GM23338 (cell line): ENCODE measurements at regions not wholly inside any gene's neighbourhood (a gene's known extent, or its start where the extent isn't known, plus 50 kb on each side); places are given as distances from the start of the nearest gene placed in this dataset.
A peak's percentile ranks its signal among the peaks of the same experiment; 100 is the strongest.

Source experiments
- ATAC-seq: fragments of 200-7000 bp; cut with Tn5 transposase; 3 replicates; pipeline ENCODE4 v1.9.1; 2020
- DNase-seq: peaks from one replicate; pipeline ENCODE4 v3.0.0-alpha.2; 2015; ENCODE audit warnings: low spot score
- H2AFZ ChIP-seq: fragments of 200-600 bp; sonication (generic); 2 replicates; pipeline ENCODE4 v1.8.0; 2016; ENCODE audit warnings: antibody characterized with exemption, mild to moderate bottlenecking, moderate library complexity
- H3F3A ChIP-seq: fragments of 200-600 bp; sonication (generic); replicated peaks from 2 replicates; pipeline ENCODE4 v1.8.0; 2017; ENCODE audit warnings: antibody characterized with exemption, mixed run types, low read depth
- H3K27ac ChIP-seq: fragments of 200-600 bp; sonication (generic); 2 replicates; pipeline ENCODE4 v1.6.1; 2016; ENCODE audit warnings: low read depth
- H3K27me3 ChIP-seq: fragments of 200-600 bp; sonication (generic); 2 replicates; pipeline ENCODE4 v1.8.0; 2016; ENCODE audit warnings: mild to moderate bottlenecking, mixed run types, moderate library complexity; ENCODE audit not compliant: insufficient read depth
- H3K36me3 ChIP-seq: fragments of 200-600 bp; sonication (generic); 2 replicates; pipeline ENCODE4 v1.8.0; 2016; ENCODE audit warnings: mild to moderate bottlenecking; ENCODE audit not compliant: insufficient read depth
- H3K4me1 ChIP-seq: fragments of 200-600 bp; sonication (generic); 2 replicates; pipeline ENCODE4 v1.8.0; 2016; ENCODE audit warnings: mild to moderate bottlenecking, moderate library complexity; ENCODE audit not compliant: insufficient read depth
- H3K4me2 ChIP-seq: fragments of 200-600 bp; sonication (generic); 2 replicates; pipeline ENCODE4 v1.7.1; 2017; ENCODE audit warnings: mixed run types
- H3K4me3 ChIP-seq: fragments of 200-600 bp; sonication (generic); 2 replicates; pipeline ENCODE4 v1.6.1; 2016; ENCODE audit warnings: mixed run types
- H3K79me2 ChIP-seq: fragments of 200-600 bp; sonication (generic); replicated peaks from 2 replicates; pipeline ENCODE4 v1.8.0; 2017; ENCODE audit warnings: mild to moderate bottlenecking; ENCODE audit not compliant: insufficient read depth
- H3K9me2 ChIP-seq: fragments of 200-600 bp; sonication (generic); 2 replicates; pipeline ENCODE4 v1.8.0; 2017; ENCODE audit not compliant: insufficient read depth
- H4K20me1 ChIP-seq: fragments of 200-600 bp; sonication (generic); replicated peaks from 2 replicates; pipeline ENCODE4 v1.8.0; 2017; ENCODE audit warnings: mild to moderate bottlenecking; ENCODE audit not compliant: insufficient read depth
- H3K27ac Mint-ChIP-seq: 2 replicates; pipeline ENCODE4 v1.8.0; 2020; ENCODE audit warnings: inconsistent platforms, mild to moderate bottlenecking, moderate library complexity, mixed read lengths
- H3K27me3 Mint-ChIP-seq: 3 replicates; pipeline ENCODE4 v1.8.0; 2022; ENCODE audit warnings: low read depth, mild to moderate bottlenecking, moderate library complexity, mixed read lengths, inconsistent platforms; ENCODE audit not compliant: insufficient read depth, poor library complexity
- H3K36me3 Mint-ChIP-seq: 3 replicates; pipeline ENCODE4 v1.8.0; 2021; ENCODE audit warnings: low read depth, mild to moderate bottlenecking, inconsistent platforms, moderate library complexity, mixed read lengths
- H3K4me1 Mint-ChIP-seq: 3 replicates; pipeline ENCODE4 v1.8.0; 2020; ENCODE audit warnings: mild to moderate bottlenecking, inconsistent platforms, mixed read lengths
- H3K4me3 Mint-ChIP-seq: 3 replicates; pipeline ENCODE4 v1.8.0; 2021; ENCODE audit warnings: moderate library complexity, mild to moderate bottlenecking, inconsistent platforms, mixed read lengths
- H3K9me3 Mint-ChIP-seq: 3 replicates; pipeline ENCODE4 v1.8.0; 2020; ENCODE audit warnings: moderate library complexity, mild to moderate bottlenecking, inconsistent platforms, mixed read lengths
- ETS1 ChIP-seq: IDR thresholded peaks from 2 replicates; pipeline ENCODE4 v1.6.1; 2016; ENCODE audit warnings: antibody characterized with exemption
- JUNB ChIP-seq: IDR thresholded peaks from one replicate; pipeline ENCODE4 v1.6.1; 2016; ENCODE audit warnings: antibody characterized with exemption; ENCODE audit not compliant: unreplicated experiment
- NANOG ChIP-seq: IDR thresholded peaks from 2 replicates; pipeline ENCODE4 v1.6.1; 2016; ENCODE audit warnings: antibody characterized with exemption, borderline replicate concordance
- POLR2AphosphoS5 ChIP-seq: IDR thresholded peaks from 2 replicates; pipeline ENCODE4 v1.6.1; 2016; ENCODE audit warnings: antibody characterized with exemption, low read depth
- TF ChIP-seq, protein P1 (sequence below): fragments of 250-450 bp; sonication (Bioruptor Pico); IDR thresholded peaks from 2 replicates; pipeline ENCODE4 v1.5.0; 2020; ENCODE audit warnings: mild to moderate bottlenecking, moderate library complexity
- TF ChIP-seq, protein P2 (sequence below), 2 experiments: fragments of 200-600 bp in 1 of 2; sonication (generic) in 1 of 2; conservative IDR thresholded peaks; 2 replicates each; pipeline versions ENCODE4 v1.5.1 to v1.6.1; 2016 to 2017; ENCODE audit warnings: antibody characterized with exemption in 2 of 2, low read depth in 2 of 2, mild to moderate bottlenecking in 2 of 2, moderate library complexity in 1 of 2
- TF ChIP-seq, protein P3 (sequence below): IDR thresholded peaks from one replicate; pipeline ENCODE4 v1.6.1; 2018; ENCODE audit warnings: antibody characterized with exemption; ENCODE audit not compliant: unreplicated experiment

DNA sequence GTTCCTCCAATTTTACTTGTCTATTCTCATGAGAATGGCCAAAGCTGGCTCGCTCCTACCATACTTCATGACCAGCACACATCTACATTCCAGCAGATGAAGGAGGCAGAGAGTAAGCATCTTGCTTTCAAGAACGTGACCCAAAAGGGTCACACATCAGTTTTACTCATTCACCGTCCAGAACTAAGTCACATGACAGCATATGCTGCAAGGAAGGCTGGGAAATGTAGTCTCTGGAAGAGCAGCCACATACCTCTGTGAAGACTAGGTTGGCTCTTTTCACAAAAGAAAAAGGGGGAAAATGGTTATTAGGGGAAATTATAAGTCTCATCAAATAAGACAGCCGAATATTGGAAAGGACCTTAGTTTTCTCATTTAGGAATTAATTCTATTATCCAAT lies 835.3 kb downstream of the EPHA4 start:
- Histone ChIP-seq H3F3A (no peaks in the 10 kb centered on the region), H3K27me3 (no peaks in the 10 kb centered on the region), H3K79me2 (no peaks in the 10 kb centered on the region), H3K9me2 (peaks cover 6% of the 10 kb centered on the region; the same call in 1 of the 2 replicates), H3K4me2 (no peak overlapping the region), H3K36me3 (no peaks in the 10 kb centered on the region), H2AFZ (peak overlapping the region; percentile 75; the same call in 1 of the 2 replicates), H3K27ac (no peak overlapping the region), H3K4me1 (no peaks in the 10 kb centered on the region), H3K4me3 (no peak overlapping the region), H4K20me1 (no peaks in the 10 kb centered on the region)
- Mint-ChIP-seq H3K4me1 (no peaks in the 10 kb centered on the region), H3K27ac (no peak overlapping the region), H3K4me3 (no peak overlapping the region), H3K9me3 (peaks cover 7% of the 10 kb centered on the region; the same call in 2 of the 3 replicates), H3K36me3 (no peaks in the 10 kb centered on the region; the same call in 2 of the 3 replicates), H3K27me3 (no peaks in the 10 kb centered on the region)
- DNase-seq: peak; percentile 47
- TF ChIP-seq, protein P1, sequence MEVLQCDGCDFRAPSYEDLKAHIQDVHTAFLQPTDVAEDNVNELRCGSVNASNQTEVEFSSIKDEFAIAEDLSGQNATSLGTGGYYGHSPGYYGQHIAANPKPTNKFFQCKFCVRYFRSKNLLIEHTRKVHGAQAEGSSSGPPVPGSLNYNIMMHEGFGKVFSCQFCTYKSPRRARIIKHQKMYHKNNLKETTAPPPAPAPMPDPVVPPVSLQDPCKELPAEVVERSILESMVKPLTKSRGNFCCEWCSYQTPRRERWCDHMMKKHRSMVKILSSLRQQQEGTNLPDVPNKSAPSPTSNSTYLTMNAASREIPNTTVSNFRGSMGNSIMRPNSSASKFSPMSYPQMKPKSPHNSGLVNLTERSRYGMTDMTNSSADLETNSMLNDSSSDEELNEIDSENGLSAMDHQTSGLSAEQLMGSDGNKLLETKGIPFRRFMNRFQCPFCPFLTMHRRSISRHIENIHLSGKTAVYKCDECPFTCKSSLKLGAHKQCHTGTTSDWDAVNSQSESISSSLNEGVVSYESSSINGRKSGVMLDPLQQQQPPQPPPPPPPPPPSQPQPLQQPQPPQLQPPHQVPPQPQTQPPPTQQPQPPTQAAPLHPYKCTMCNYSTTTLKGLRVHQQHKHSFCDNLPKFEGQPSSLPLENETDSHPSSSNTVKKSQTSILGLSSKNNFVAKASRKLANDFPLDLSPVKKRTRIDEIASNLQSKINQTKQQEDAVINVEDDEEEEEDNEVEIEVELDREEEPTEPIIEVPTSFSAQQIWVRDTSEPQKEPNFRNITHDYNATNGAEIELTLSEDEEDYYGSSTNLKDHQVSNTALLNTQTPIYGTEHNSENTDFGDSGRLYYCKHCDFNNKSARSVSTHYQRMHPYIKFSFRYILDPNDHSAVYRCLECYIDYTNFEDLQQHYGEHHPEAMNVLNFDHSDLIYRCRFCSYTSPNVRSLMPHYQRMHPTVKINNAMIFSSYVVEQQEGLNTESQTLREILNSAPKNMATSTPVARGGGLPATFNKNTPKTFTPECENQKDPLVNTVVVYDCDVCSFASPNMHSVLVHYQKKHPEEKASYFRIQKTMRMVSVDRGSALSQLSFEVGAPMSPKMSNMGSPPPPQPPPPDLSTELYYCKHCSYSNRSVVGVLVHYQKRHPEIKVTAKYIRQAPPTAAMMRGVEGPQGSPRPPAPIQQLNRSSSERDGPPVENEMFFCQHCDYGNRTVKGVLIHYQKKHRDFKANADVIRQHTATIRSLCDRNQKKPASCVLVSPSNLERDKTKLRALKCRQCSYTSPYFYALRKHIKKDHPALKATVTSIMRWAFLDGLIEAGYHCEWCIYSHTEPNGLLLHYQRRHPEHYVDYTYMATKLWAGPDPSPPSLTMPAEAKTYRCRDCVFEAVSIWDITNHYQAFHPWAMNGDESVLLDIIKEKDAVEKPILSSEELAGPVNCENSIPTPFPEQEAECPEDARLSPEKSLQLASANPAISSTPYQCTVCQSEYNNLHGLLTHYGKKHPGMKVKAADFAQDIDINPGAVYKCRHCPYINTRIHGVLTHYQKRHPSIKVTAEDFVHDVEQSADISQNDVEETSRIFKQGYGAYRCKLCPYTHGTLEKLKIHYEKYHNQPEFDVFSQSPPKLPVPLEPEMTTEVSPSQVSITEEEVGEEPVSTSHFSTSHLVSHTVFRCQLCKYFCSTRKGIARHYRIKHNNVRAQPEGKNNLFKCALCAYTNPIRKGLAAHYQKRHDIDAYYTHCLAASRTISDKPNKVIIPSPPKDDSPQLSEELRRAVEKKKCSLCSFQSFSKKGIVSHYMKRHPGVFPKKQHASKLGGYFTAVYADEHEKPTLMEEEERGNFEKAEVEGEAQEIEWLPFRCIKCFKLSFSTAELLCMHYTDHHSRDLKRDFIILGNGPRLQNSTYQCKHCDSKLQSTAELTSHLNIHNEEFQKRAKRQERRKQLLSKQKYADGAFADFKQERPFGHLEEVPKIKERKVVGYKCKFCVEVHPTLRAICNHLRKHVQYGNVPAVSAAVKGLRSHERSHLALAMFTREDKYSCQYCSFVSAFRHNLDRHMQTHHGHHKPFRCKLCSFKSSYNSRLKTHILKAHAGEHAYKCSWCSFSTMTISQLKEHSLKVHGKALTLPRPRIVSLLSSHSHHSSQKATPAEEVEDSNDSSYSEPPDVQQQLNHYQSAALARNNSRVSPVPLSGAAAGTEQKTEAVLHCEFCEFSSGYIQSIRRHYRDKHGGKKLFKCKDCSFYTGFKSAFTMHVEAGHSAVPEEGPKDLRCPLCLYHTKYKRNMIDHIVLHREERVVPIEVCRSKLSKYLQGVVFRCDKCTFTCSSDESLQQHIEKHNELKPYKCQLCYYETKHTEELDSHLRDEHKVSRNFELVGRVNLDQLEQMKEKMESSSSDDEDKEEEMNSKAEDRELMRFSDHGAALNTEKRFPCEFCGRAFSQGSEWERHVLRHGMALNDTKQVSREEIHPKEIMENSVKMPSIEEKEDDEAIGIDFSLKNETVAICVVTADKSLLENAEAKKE: peak; percentile 42; the same call in 1 of the 2 replicates
- TF ChIP-seq ETS1 (peak; percentile 75), JUNB (no peak), POLR2AphosphoS5 (no peak), NANOG (no peak)
- TF ChIP-seq, protein P2, sequence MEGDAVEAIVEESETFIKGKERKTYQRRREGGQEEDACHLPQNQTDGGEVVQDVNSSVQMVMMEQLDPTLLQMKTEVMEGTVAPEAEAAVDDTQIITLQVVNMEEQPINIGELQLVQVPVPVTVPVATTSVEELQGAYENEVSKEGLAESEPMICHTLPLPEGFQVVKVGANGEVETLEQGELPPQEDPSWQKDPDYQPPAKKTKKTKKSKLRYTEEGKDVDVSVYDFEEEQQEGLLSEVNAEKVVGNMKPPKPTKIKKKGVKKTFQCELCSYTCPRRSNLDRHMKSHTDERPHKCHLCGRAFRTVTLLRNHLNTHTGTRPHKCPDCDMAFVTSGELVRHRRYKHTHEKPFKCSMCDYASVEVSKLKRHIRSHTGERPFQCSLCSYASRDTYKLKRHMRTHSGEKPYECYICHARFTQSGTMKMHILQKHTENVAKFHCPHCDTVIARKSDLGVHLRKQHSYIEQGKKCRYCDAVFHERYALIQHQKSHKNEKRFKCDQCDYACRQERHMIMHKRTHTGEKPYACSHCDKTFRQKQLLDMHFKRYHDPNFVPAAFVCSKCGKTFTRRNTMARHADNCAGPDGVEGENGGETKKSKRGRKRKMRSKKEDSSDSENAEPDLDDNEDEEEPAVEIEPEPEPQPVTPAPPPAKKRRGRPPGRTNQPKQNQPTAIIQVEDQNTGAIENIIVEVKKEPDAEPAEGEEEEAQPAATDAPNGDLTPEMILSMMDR (conservative IDR thresholded peaks at IDR 0.05; ENCODE audit: low read depth in 2 of 2): no peak
- TF ChIP-seq, protein P3, sequence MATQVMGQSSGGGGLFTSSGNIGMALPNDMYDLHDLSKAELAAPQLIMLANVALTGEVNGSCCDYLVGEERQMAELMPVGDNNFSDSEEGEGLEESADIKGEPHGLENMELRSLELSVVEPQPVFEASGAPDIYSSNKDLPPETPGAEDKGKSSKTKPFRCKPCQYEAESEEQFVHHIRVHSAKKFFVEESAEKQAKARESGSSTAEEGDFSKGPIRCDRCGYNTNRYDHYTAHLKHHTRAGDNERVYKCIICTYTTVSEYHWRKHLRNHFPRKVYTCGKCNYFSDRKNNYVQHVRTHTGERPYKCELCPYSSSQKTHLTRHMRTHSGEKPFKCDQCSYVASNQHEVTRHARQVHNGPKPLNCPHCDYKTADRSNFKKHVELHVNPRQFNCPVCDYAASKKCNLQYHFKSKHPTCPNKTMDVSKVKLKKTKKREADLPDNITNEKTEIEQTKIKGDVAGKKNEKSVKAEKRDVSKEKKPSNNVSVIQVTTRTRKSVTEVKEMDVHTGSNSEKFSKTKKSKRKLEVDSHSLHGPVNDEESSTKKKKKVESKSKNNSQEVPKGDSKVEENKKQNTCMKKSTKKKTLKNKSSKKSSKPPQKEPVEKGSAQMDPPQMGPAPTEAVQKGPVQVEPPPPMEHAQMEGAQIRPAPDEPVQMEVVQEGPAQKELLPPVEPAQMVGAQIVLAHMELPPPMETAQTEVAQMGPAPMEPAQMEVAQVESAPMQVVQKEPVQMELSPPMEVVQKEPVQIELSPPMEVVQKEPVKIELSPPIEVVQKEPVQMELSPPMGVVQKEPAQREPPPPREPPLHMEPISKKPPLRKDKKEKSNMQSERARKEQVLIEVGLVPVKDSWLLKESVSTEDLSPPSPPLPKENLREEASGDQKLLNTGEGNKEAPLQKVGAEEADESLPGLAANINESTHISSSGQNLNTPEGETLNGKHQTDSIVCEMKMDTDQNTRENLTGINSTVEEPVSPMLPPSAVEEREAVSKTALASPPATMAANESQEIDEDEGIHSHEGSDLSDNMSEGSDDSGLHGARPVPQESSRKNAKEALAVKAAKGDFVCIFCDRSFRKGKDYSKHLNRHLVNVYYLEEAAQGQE: no peak
- ATAC-seq: peak; percentile 72
